DOHH2 (cell line): ENCODE measurements at regions not wholly inside any gene's neighbourhood (a gene's known extent, or its start where the extent isn't known, plus 50 kb on each side); places are given as distances from the start of the nearest gene placed in this dataset.

Experiments
- CTCF ChIP-seq: fragments of 200-600 bp; sonication (generic); IDR thresholded peaks from one replicate; pipeline ENCODE4 v1.5.1; 2014; ENCODE audit warnings: antibody characterized with exemption, mild to moderate bottlenecking, low read depth, low read length; ENCODE audit not compliant: poor library complexity, severe bottlenecking
- EZH2phosphoT487 ChIP-seq: fragments of 200-600 bp; sonication (generic); IDR thresholded peaks from 2 replicates; pipeline ENCODE4 v1.6.1; 2017; ENCODE audit warnings: borderline replicate concordance, mild to moderate bottlenecking, antibody characterized with exemption, low read length, moderate library complexity, mixed read lengths

GRCh38 chr1:234972411-234973191 is 156.0 kb downstream of the TOMM20 start:
- TF ChIP-seq CTCF = no peak
- no peak for TF ChIP-seq EZH2phosphoT487
